ENCODE measurements at regions not wholly inside any gene's neighbourhood (a gene's known extent, or its start where the extent isn't known, plus 50 kb on each side); places are given as distances from the start of the nearest gene placed in this dataset.

DNA sequence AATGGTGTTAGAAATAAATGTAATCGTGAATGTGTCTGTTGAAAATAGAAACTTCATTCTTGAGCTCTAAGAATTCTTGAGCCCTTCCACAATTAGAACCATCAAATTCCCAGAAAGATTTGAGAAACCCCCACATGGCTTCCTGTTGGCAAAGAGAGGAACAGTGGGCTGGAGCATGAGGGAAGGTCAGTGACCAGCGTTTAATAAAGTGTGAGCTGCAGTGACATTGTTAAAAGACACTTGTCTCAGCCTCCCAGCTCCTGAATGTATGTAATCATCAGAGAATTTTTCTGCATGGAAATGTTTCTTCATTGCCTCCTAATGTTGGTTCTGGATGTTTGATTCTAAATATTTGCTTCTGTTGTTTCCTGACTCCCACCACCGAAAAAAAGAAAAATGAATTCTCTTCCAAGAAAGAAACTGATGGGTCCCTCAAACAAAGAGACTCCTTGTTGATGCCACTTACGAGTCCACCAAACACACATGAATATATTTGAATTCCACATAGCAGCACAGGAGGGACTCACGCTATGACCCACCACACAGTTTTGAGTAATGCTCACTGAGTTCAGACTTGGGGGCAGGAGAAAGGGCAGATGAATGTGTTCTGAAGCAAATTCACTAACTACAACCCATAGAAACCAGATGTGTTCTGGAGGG, 225.1 kb upstream of the KLHL29 start:
- no peak for DNase-seq (ENCODE audit: low read depth, low spot score)

DNA sequence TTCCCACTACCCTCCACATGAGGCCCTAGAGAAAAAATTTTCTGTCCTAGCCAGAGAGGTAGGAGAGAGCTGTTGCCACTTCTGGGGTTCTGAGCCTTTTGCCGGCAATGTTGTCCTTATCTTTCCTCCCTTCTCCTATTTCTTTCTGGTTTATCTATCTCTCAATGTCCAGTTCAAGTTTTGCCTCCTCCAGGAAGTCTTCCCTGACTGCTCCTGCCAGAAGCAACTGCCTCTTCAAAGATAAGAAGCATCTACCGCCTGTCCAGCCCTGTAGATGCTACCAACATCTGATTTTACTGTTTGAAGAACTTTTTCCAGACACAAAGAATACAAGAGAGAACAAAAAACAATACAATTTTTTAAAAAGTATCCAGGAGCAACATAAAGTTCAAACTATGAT, 220.8 kb upstream of the KLHL29 start:
- no peak for DNase-seq (ENCODE audit: low read depth, low spot score)

DNA sequence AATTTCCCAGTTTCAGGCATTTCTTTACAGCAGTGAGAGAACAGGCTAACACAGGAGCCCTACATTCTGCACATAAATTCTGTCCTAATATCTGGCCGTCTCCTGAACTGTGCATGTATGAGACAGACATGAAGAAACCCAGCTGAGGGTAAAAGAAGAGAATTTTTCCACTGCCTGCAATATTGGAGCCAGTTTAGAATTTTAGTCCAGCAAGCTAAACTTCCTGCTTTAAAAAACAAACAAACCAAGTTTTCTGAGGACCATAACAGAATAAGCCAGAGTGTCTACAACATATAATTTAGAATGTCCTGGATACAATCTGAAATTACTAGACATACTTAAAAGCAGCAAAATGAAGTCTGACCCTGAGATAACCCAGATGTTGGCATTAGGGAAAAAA, 215.1 kb upstream of the KLHL29 start:
- DNase-seq (ENCODE audit: low read depth, low spot score): no peak

DNA sequence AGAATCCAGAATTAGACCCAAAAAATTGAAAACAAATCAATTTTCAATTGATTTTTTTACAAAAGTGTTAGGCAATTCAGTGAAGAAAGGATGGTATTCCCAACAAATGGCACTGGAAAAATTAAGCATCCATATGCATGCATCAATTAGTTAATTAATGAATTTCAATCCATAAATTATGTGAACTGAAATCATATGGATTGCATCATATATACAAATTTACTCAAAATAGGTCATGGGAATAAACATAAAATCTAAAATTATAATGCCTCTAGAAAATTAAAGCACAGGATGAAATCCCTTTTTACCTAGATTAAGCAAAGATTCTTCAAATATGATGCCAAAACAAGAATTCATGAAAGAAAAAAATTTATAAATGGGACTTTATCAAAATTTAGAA, 213.9 kb upstream of the KLHL29 start:
- DNase-seq (ENCODE audit: low read depth, low spot score): no peak

DNA sequence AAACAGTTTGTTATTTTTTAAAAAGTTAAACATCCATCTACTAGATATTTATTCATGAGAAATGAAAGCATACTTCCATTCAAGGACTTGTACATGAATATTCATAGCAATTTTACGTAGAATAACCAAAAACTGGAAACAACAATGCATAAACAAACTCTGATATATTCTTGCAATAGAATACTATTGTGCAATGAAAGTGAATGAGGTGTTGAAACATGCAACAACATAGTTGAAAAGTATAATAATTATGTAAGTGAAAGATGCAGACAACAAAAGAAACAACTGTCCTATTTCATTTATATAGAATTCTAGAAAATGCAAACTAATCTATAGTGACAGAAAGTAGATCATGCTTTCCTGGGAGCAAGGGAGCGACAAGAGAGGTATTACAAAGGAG, 206.6 kb upstream of the KLHL29 start:
- DNase-seq (ENCODE audit: low read depth, low spot score): no peak

DNA sequence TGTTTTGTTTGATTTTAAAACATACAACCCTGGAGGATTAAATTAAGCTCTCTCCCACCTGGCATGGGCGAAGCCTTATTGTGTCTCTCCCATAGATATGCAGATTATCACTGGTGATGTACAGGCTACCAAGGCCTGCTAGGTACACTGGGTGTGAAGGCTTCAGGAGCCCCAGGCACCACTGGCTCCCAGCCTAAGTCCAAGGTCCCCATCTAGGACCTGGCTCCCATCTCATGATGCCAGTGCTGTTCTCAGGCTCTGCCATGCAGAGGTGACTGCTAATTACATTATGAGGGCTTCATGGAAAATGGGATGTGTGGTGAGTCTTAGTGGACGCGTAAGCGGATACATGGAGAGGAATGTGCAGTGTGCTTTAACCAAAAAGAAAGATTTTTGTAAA, 201.2 kb upstream of the KLHL29 start:
- no peak for DNase-seq (ENCODE audit: low read depth, low spot score)

DNA sequence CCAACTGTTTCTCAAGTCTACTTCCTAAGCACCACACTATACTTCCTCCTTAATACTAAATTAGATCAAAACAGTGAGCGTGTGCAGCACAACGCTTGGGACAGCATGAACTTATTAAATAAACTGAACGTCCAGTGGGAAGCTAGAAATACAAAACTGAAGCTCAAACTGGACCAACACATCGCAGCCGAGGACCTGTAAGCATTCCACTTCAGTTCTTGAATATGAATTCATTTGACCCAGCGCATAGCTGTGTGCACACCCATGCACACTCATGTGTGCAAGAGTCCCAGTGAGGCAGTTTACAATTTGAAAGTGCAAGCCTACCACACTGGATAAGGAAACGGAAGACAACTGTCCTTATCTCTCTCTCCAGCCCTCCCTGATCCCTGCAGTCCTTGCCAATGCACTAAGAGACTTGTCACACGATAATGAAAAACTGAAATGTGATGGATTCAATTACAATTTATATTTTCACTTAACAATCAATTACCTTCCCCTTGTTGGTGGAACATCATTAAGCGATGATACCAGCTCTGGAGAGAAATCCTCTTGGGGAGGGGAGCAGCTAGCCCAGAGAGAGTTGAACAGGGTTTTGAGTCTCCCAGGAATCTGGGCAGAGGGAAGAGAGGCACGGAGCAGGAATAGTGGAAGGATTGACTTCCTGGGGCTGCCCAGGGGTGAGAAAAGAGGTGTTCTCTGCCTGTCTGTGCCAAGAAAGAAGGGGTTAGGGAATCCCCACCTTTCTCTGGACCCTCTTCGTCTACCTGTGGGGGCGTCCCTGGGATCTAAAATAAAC, 186.5 kb upstream of the KLHL29 start:
- no peak for DNase-seq (ENCODE audit: low read depth, low spot score)

DNA sequence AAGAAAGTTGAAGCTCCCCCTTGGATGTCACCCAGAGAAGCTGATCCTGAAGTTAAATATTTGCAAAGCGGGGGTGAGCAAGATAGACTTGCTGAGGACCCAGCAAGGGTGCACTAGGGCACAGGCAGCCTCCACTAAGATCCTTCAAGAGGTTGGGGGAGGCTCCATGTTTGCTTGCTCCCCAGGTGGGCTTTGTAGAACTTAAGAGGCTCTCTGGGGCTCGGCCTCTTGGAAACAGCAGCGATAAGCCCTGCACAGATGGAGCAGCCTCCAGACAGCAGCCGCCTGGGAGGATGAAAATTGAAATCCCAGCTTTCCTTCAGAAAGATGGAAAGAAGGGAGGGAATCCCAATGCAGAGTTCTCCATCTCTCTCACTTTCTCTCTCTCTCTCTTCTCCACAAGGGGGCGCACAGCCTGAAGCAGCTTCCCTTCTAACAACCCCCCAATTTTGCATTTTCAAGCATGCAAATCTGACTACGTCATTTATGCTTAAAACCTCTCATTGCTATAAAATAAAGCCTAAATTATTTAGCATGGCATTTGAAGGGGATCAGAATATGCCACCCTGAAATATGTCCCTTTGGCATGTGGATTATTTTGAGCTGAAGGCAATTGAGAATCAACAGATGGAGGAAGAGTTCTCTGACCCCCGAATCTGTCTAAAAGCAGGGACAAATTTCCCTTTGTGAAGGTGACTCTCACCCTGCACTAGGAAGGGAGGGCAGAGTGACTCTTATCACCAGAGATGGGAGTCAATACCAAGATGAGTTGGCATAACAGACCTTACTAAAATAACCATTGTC, 185.7 kb upstream of the KLHL29 start:
- peak; percentile 19 for DNase-seq (ENCODE audit: low read depth, low spot score)

DNA sequence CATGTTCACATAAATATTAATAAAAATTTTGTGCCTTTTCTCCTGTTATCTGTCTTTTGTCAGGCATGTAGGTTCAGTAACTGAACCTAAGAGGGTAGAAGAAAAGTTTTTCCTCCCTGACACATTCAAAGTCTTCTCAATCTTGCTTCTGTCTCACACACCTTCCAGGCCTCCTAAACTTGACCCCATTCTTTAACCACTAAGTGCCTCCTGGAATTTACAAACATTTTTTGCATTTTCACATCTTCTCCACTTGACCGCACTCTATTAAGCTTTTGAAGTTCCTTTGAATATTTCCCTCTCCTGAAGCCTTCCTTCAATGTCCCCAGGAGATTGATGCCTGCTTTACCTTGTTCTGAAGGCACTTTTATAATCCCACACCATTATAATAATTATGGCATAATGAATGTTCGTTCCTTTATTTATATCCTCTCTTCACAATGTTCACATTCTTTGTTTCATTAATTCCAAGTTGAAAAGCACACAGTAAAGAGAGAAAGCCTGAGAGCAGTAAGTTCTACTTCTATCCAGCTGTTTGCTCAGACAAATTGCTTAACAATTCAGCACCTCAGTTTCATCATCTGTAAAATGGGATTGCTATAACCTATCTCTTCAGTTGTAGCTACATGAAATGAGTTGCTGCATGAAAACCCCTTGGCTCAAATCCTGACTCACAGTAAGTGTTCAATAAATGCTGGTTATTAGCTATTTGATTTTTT, 184.8 kb upstream of the KLHL29 start:
- DNase-seq (ENCODE audit: low read depth, low spot score): no peak

DNA sequence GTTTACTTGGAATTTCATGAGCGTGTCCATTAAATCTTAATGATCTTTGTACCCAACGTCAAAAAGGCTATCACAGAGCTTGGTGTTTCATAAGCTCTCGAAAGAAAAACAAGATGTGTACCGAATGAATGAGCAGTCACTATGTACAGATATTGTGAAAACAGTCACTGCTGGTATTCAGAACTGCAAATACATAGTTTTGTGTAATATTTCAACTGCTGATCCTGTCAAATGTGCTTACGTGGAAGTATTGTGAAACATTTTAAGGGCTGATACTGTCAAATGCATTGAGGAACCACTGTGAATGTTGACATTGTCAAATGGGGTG, 184.2 kb upstream of the KLHL29 start:
- DNase-seq (ENCODE audit: low read depth, low spot score): no peak

DNA sequence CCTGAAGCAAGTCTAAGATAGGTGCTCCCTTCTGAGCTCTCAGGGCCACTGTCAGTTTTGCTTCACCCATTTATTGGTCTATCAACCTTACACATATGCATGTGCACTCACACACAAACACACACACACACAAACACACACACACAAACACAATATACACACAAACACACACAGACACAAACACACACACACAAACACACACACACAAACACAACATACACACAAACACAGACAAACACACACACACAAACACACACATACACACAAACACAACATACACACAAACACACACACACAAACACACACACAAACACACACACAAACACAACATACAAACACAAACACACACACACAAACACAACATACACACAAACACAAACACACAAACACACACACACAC, 181.6 kb upstream of the KLHL29 start:
- no peak for DNase-seq (ENCODE audit: low read depth, low spot score)

DNA sequence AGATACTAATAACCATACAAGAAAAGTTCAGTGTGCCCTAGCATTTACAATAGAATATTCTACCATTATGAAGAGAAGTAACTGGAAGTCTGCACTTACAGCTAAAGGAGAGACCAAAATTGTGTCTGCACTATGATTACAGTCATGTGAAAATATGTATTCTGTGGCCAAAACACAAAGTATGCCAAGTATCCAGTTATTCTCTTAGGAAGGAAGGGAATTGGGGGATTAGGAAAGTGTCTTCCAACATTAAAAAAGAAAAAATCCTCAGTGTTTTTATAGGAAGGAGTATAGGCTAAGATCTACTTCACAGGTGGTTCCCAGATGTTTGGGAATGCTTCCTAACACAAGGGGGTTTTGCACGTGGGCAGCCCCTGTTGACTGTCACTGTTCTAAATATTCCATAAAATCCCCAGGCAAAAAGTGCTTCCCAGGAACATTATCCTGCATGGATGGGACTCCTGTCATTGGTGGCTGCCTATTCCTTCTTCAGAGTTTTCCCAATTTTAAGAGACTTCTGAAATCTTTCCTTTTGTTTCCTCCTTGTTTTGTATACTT, 180.2 kb upstream of the KLHL29 start:
- no peak for DNase-seq (ENCODE audit: low read depth, low spot score)

DNA sequence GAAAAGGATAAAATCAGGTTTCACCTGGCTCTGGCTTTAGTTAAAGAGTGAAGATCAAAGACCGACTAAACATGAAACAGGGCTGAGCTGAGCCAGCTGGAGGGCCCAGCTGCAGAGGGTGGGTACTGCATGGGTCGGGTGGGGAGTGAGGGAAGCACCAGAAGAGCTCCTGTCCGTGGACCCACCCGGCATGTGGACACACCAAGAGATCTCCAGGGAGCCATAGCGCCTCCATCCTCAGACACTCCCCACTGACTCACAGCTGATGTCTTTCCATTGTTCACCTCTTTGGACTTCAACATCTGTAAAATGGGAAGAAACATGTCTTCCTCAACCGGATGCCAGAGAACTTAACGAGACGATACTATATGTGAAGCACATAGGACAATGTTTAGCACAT, 178.3 kb upstream of the KLHL29 start:
- DNase-seq (ENCODE audit: low read depth, low spot score): no peak

DNA sequence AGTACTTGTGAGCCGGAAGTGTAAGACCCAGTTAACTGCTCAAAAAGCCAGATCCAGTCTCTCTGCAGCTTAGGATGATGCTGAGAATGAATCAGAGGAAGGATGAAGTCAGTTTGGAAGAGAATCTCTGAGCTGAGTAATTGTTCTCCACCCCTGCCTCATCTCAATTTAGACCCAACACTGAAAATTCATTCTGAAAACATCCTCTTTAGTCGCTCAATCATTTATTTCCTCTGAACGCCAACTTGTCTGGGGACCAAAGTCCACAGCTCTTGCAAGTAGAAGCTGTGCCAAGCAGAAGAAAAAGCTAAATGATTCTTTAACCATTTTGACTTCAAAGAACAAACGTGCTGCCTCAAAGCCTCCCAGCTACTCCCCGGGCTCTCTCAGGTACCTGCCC, 177.1 kb upstream of the KLHL29 start:
- DNase-seq (ENCODE audit: low read depth, low spot score): no peak

DNA sequence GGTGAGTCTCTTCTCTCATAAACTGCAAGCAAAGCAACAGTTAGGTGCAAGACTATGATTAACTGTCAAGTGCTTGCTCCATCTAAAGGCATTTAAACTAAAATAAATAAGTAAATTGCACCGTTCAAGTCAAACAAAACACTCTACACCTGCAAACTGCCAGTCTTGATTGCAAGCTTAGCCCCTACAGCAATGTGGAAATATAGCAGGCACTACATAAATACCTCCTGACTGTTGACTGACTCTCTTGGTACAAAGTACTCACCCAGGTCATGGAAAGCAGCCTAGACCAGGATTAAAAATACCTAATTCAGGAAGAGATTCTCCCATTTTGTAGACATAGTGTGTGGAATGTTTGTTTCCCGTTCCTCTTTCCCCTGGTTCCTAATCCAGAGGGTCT, 176.6 kb upstream of the KLHL29 start:
- no peak for DNase-seq (ENCODE audit: low read depth, low spot score)

DNA sequence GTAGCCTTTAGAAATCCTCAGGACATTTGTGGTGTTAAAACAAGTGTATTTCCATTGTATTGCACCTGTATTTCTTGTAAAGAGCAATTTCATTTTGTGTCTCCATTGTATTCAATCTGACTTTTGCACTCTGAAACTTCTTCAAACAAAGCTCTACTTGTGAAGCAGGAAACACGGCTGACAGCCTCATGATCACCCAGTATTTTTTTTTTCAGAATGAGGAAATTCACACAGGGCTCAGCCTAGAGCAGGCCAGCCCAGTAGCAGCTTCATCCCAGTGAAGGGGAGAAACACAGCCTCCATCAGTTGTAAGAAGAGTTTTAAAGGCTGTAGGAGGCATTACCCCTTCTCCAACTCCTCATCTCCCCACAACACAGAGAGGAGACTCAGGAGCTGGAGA, 175.9 kb upstream of the KLHL29 start:
- DNase-seq (ENCODE audit: low read depth, low spot score): no peak

DNA sequence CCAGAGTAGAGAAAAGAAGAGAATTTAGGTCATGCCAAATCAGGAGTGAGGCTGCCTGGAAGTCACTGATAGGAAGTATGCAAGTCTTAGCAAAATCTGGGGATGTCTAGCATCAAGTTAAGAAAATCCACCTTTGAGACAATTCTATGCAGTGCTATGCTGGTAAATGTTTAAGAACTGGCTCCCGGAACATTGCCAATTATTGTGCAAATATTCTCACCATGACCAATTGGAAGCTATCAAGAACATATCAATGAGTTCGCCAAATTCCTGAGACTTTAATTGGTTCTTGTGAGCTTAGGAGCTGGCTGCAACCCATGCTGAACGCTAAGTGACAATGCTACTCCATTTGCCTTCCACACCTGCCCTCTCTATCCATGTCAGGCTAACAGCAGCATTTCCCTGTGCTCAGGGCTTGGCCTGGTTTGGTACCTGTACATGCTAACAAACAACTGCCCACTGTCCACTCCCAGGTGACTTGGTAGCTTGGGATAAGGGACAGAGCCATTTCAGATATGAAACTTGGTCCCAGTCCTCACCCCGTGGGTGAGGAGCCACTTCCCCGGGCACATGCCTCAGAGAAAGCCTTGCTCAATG, 172.9 kb upstream of the KLHL29 start:
- DNase-seq (ENCODE audit: low read depth, low spot score): no peak

DNA sequence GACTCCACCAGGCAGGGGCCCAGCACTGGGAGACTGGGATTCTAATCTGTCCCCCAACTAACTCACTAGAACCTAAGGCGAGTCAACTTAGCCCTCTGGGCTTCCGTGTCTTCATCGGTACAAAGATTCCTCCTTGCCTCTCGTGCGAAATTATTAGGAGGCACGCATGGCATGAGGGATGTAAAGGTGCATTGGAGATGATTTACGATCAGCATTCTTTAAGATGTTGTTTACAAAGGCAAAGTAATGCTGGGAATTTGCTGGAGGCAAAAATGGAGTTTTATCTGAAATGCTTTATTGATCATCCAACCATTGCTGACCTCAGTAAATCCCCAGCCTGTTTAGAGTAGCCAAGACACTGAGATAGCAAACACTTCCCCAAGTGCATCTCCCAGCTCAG, 171.8 kb upstream of the KLHL29 start:
- peak; percentile 5 for DNase-seq (ENCODE audit: low read depth, low spot score)

DNA sequence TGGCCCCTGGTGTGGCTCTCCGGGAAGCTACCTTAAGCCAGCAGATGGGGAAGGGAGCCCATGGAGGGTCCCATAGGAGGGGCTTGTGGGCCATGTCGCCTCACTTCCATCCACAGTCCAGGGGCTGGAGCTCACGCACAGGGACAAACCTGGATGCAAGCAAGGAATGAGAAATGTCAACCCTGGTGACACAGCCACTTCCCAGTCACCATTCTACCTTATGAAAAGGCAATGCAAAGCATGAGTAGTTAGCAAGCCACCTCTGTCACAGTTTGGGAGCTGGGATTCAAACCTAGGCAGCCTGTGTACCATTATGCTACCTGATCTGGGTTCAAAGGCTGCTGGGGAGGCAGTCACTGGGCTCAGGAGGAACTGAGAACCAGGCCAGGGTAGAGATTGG, 170.0 kb upstream of the KLHL29 start:
- no peak for DNase-seq (ENCODE audit: low read depth, low spot score)

DNA sequence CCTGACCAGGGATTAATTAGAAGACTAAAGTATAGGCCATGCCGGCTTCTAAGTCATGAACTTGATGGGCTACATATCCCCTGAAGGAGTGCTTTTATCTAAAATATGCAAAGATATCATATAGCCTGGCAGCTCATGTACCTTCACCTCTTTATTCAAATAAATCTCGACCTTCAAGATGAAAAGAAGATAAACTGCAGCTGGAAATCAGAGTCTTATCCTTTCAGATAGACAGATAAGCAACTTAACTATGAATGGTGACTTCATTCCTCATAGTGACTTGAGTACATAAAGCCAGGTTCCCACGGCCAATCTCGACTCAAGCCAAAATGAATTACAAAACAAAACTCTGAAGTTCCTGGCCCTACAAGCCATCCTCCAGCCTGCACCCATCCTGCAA, 165.3 kb upstream of the KLHL29 start:
- no peak for DNase-seq (ENCODE audit: low read depth, low spot score)

DNA sequence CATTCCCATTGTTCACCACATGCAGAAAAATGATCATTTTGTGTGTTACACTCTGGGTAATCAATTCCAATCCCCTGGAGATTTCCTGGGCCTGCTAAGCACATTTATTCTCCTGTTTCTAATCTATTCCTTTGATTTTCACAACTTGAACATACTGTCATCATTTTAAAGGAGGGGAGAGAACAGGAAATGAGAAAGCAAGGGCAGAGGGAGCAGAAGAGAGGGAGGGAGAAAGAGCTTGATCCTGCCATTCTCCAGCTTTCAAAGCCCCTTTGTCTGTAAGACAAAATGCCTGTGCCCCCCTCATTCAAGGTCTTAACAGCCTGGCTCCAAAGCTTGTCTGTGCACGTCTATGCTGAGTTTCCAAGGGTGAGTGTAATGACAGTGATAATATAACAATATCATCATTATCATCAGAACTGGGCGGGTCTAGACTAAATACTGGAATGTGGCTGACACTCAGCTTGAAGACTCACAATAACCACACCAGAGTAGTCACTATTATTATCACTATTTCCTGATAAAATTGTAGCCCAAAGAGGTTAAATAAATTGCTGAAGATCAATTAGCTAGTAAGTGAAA, 164.4 kb upstream of the KLHL29 start:
- DNase-seq (ENCODE audit: low read depth, low spot score): no peak

Data from ELF-1 (cell line).